ENCODE measurements at regions not wholly inside any gene's neighbourhood (a gene's known extent, or its start where the extent isn't known, plus 50 kb on each side); places are given as distances from the start of the nearest gene placed in this dataset.
"Not testable (repeated sequence)": the region's sequence is repeated elsewhere in the genome, so short reads cannot be mapped to it uniquely, and the experiment has no call there.

DNA sequence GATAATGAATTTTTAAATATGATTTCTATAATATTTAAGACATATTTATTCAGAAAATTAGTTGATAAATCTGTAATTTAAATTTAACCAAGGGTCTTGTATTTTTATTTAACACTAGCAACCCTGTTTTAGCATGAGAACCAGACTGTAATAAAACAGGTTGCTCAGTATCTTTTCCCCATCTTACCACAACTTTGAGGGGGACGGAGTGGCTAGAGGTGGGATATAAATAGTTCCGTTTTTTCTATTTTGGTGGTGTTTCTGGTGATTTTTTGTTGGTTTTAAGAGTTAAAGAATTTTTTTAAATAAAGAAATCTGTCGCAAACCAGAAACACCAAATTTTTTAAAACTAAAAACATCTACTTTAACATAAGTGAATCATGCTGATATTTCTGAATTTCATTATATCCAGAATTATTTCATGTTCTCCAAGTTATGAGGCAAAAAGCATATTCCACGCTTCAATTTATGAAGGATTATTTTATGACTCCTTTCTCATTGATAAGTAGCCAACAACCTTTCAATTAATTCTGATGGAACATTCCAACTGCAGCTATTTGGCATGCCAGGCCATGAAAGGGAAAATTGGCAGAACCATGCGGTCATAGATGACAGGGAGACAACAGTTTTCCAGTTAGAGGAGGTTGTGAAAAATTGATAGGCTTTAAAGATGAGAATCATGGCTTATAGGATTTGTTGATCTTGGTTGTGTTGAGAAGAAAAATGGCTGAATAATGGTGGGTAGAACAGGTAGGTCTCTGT is 151.9 kb upstream of the CARMIL1 start:
- no peak for DNase-seq

DNA sequence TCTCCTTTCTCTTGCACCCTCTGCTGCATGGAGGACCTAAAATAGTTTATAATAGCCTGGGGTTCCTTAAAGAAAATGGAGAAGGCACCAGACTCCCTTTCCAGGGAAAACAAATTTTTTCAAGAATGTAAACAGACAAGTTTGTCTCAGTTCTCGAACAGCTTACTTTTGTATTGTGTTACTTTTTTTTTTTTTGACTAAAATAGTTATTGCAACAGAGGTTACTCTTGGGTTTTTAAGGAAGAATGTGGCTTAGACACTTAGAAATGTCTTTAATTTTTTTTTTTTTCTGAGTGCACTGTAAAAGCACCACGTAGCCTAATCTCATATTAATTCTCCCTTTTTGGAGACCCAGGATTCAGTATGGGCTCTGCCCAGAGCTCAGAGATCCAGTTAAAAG is 148.7 kb upstream of the CARMIL1 start:
- DNase-seq = no peak

DNA sequence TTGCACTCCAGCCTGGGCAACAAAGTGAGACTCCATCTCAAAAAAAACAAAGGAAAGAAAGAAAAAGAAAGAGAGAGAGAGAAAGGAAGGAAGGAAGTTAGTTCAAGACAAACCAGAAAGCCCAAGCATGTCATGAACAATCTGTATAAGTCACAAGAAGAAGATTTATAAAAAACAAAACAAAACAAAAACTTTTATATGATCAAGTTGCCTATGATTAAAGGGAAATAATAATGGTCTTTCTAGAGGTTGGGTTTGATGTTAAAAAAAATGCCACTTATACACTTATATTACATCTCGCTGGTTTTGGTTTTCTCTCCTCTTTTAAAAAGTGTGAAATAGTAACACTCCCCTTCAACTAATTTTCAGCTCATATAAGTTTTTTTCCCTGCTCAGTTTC is 146.2 kb upstream of the CARMIL1 start:
- DNase-seq = no peak

DNA sequence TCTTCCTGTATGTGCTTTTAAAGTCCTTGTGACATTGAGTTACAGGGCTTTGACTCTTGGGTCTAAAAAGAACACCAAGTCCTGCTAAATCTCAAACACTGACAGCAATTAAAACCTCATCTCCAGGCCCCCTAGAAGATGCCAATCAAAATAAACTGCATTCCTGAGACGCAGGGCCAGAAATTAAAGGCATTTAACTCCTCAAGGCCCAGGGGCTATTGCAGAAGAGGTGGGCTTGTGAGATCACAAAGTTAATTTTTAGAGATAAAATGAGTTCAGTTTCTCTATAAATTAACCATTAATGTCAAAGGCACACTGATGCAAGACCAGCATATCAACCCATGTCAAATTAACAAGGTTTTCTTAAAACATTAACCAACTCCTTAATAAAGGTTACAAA is 145.6 kb upstream of the CARMIL1 start:
- DNase-seq = no peak

DNA sequence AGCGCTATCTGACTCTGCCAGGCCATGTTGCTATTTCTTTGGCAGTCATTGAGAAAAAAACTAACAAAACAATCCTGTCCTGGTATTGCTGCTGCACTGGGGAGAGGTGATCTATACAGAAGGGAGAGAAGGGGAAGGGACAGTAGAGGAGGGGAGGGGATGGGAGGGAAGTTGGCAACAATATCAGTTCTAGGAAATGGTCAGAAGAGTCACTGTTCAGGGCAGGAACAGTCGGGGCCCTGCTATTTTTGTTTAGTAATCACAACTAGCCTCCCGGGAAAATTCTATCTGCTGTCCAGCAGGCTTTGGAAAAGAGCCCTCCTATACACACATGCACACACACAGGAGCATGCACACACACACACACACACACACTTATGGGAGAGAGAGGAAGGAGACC is 142.3 kb upstream of the CARMIL1 start:
- DNase-seq = no peak

DNA sequence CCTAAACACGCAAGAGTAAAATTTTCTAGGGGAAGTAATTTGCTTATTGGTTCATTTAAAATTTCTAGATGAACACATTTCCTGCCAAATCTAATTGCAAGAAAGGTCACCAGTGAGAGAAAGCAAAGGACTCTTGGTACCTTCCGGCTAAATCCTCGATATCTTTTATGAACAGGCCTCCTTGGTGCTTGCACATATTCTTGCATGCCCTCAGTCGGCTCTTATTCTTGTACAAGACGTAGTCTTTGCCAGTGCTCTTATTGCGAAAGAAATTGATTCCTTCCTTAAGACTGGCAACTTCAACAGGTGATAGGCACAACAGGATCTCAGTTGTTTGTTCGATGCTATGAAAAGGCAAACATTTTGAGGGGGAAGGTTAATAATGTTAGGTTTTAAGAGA is 141.7 kb upstream of the CARMIL1 start:
- peak; percentile 9 for DNase-seq

DNA sequence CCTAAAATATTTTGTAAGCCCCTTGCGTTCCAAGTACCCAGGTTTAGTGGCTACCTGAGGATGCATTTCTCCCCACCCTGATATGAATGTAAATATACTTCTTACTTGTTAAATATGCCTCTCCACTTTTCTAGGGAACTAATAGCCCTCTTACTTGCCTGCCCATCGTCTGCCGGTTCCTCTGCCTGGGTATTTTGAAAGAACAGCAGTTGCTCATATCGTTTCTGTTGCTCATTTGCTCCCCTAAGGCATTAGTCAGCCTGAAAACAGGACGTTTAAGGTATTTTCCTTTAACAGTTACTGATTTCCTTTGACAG is 141.3 kb upstream of the CARMIL1 start:
- DNase-seq = no peak

DNA sequence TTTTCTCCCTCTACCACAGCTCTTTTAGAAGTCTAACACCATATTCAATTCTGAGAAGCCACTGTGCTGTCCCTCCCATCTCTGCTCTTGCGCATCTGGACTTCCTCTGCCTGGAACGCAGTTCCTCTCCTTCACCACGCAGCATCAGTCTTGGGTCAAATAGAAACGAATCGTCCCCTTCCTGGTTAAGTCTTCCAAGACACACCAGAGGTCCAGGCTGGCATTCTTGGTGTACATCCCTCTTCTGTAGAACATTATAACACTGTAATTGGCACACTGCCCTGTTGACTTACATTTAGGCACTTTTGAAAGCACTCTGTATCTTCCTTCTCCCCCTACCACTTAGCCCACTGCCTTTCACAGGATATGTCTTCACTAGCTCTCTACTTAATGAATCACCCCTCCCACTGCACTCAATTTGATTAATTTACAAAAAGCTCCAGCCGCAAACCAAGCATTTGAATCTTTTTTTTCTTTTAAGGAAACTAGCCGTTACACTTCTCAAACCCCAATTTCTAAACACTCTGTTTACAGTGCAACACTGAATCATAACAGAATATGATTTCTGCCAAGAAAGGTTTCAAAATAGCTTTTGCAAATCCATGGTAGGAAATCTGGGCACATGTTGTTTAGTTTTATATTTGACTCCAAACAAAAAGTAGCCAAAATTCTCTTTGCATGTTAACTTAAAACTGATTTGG is 140.8 kb upstream of the CARMIL1 start:
- peak; percentile 65 for DNase-seq

DNA sequence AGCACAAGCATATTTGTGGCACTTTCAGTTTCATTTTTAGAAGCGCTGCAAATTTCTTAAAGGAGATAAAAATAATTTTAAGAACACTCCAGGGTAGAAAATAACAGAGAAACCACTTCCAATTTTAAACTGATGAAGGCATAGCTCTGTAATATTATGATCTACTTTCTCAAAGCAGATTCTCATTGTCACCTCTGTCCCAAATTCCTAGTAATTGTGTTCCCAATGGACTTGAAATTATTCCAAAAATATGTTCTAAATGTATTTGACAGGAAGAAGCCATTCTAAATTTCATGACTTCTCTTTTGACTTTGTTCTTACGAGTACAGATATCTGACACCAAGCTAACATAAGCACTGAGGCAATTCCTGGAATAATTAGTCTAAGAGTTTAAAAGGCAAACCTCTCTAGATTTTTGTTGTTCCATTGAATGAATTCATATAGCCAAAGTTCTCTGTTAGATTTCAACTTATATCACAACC is 140.2 kb upstream of the CARMIL1 start:
- peak; percentile 33 for DNase-seq

DNA sequence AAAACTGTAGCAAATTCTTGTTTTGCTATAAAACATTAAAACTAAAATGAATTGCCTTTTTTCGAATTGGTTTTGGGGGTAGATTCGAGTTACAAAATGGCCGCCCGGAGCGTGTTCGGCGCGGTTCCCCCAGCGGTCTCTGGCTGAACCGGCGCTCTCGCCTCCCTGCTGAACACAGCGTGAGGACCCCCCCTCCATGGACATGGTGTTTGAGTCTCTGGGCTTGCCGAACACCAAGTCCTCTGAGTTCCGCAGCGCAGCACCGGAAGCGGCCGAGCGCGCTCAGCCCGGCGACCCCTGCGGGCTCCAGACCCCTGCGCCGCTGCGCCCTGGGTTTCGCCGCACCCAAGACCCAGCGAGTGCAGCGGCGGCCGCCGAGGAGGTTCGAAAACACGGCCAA is 139.6 kb upstream of the CARMIL1 start:
- DNase-seq = not testable (repeated sequence)

DNA sequence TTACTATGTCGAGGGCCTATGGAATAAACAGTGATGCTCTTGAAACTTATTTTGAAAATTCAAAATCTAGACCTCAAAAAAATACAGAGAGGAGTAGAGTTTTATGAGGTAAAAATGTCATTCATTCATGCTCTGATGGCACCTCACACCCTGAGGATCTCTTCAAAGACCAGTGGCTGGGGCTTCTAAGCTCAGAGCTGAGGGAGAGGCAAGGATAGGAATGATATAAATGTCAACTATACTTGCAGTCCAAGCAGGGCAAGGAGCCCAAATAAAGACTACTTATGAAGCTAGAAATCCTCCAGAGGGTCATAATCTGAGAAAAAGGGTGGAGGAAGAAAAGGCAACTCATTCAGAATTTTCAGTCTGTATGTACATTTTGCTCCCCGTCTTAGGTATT is 136.7 kb upstream of the CARMIL1 start:
- DNase-seq = no peak

DNA sequence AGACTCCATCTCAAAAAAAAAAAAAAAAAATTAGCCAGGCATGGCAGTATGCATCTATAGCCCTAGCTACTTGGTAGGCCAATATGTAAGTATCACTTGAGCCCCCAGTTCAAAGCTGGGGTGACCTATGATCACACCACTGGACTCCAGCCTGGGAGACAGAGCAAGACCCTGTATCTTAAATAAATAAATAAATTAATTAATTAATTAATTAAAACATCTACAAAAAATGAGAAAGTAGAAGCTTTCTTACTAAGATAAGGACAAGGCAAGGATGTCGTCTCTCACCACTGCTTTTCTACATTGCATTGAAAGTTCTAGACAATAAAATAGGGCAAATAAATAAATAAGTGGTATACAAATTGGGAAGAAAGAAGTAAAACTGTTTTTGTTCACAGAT is 134.3 kb upstream of the CARMIL1 start:
- no peak for DNase-seq

DNA sequence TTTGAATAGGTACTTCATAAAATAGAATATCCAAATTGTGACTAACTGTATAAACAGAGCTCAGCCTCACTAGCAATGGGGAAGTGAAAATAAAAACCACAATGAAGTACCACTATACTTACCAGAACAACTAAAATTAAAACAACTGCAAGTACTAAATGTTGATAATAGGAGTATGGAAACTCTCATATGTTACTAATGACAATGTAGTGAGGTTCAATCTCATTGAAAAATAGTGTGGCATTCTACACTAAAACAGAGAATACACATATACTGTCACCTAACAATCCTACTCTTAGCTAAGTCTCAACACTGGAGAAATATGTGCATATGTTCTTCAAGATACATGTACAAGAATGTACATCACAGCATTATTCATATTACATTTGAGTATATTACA is 132.0 kb upstream of the CARMIL1 start:
- DNase-seq = no peak

DNA sequence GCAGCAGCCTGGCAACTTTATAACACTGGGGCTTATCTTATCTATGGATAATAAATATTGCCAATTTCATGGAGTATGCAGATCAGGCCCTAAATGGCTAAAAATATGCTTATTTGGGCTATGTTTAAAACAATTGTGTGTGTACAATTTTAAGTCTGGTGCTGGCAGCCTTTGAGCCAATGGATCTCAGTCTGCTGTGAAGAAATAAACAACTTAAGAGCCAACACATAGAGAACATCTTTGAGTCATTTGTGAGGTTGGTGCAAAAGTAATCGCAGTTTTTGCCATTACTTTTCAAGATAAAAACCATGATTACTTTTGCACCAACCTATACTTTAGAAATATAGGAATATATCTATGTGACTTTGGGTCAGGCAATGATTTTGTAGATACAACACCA is 129.1 kb upstream of the CARMIL1 start:
- no peak for DNase-seq

DNA sequence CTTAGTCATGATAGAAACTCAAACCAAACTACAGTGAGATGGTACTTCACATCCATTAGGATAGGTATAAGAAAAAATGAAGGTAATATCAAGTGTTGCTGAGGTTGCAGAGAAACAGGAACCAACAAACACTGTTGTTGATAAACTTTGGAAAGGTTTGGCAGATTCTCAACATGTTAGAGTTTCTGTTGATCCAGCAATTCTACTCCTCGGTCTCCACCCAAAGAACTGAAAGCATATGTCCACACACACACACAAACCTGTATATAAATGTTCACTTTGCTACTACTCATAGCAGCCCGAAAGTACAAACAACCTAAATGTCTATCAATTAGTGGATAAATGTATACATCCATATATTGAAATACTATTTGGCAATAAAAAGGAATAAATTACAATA is 128.3 kb upstream of the CARMIL1 start:
- no peak for DNase-seq

DNA sequence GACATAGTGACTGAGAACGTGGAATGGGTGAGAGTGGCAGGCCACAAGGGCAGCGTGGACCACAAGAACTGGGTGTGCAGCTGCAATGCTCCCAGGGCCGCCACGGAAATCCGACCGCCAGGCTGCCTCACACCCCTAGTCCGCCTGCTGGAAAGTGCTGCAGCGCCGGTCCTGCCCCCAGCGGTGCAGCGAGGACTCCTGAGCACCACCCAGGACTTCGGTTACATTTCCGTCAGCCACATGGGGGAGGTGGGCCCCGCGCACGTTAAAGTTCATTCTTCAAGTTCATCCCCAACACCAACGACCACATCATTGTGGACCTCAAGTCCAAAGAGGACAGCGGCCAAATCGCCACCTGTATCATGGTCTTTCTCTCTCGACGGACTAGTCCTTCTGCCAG is 126.1 kb upstream of the CARMIL1 start:
- no peak for DNase-seq

DNA sequence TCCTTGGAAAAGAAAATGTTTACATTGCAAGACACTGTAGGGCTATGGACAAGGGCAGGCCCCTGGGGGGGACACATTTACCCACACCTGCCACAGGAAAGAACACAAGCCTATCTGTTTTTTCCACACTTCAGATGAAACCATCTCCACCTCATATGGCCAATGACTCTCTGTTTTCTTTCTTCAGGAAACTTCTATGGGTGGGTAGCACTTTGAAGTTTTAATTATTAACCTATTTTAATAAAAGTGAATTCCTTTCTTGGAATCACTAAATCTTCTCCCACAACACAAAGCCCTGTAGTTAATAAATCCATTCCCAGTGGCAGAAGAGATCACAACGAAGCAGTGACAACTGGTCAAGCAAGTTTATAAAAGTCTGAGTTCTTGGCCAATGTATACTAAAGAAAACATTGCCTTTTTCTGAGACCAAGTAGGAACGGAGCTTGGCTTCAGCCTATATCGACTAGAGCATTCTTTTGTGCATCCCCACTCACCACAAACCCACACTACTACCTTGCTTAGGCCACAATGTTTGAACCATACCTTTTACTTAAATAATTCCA is 125.1 kb upstream of the CARMIL1 start:
- DNase-seq = no peak

DNA sequence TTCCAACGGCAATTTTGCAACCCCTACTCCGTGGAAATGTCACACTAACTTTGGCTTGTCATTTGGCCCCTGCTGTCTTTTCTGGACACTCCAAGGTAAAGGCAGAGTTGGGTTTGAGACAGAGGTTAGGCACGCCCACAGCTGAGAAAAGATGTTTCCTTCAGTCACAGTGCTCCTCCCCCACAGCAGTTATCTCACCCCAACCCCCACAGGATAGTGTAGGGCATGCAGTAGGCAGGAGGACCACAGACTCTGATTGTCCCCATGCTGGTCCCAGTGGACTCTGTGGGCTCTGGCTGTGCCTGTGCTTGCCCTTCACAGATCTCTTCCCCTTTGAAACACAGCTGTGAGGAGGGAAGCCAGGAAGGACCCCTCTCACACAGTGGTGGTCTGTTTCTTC is 124.0 kb upstream of the CARMIL1 start:
- no peak for DNase-seq

DNA sequence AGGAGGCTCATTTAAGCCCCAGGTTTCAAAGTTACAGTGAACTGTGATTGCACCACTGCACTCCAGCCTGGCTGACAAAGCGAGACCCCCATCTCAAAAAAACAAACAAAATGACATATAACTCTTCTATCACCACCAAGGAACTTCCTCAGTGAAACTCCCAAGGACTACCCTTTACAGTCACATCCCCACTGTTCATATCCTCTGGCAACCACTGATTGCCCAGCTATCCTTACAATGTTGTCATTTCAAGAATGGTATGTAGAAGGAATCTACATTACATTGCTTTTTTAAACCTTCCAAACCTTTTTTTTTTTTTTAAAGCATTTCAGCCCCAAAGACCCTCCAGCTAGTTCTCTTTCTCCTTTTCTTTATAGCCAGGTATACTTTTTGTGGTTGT is 123.1 kb upstream of the CARMIL1 start:
- no peak for DNase-seq

DNA sequence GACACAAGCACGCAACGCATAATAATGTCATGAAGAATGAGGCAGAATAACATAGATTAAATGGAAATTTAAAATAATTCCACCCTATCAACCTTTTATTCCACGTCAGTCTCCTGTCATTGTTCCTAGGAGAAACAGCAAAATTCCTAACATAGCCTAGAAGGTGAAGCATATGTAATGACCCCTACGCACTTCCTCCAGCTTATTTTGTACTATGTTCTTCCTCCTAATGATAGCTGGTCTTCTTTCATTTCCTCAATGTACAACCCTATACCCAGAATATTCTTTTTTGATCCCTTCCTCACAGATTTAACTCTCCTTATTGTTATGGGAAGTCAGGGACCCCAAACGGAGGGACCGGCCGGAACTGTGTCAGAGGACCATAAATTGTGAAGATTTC is 122.0 kb upstream of the CARMIL1 start:
- DNase-seq = no peak

DNA sequence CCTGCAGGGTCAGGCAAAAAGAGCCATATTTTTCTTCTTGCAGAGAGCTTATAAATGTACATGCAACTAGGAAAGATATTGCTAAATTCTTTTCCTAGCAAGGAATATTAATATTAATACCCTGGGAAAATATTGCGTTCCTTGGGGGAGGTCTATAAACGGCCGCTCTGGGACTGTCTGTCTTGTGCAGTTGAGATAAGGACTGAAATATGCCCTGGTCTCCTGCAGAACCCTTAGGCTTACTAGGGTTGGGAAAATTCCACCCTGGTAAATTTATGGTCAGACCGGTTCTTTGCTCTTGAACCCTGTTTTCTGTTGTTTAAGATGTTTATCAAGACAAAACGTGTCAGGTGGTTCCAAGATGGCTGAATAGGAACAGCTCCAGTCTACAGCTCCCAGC is 121.3 kb upstream of the CARMIL1 start:
- no peak for DNase-seq

DNA sequence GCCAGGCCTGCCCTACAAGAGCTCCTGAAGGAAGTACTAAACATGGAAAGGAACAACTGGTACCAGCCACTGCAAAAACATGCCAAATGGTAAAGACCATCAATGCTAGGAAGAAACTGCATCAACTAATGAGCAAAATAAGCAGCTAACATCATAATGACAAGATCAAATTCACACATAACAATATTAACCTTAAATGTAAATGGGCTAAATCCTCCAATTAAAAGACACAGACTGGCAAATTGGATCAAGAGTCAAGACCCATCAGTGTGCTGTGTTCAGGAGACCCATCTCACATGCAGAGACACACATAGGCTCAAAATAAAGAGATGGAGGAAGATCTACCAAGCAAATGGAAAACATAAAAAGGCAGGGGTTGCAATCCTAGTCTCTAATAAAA is 119.0 kb upstream of the CARMIL1 start:
- DNase-seq = not testable (repeated sequence)

DNA sequence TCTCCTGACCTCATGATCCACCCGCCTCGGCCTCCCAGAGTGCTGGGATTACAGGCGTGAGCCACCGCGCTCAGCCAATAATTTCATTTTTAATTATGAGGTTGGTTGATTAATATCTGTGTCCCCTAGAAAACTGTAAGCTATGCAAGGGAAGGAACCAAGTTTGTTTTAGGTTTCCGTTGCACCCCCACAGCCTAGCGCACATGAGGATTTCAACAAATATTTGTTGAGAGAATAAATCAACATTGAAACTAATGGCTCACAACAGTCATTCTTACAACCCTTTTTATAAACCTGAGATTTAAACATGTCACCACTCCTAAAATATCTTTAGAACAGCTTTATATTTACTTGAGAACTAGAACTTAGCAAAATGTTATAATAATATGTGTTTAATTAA is 114.0 kb upstream of the CARMIL1 start:
- DNase-seq = no peak

DNA sequence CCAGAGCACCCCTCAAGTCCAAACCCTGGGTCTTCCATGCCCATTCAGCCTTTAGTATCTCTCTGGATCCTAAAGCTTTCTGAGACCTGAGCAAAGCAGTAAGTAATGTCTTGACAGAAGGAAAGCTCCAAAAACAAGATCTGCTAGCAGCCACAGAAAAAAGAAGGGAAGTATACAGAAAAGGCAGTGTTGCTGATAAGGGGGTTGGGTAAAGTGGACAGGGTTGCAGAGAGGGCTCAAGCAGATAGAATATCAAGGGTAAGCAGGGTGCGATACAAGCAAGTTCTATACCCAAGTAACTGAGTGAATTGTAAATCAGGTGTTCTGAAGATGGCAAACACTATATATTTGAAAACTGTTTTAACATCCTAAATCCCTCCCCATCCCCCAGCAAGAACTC is 113.4 kb upstream of the CARMIL1 start:
- DNase-seq = no peak

All from central memory CD4-positive, alpha-beta T cell (primary cell).